DND-41 (cell line): ENCODE measurements at regions not wholly inside any gene's neighbourhood (a gene's known extent, or its start where the extent isn't known, plus 50 kb on each side); places are given as distances from the start of the nearest gene placed in this dataset.

Experiments used
- ATAC-seq: fragments of 200-7000 bp; cut with Tn5 transposase; 3 replicates; pipeline ENCODE4 v1.9.1; 2021; ENCODE audit warnings: low read depth; ENCODE audit not compliant: insufficient read depth
- DNase-seq: peaks from one replicate; pipeline ENCODE4 v3.0.0-alpha.2; 2020
- H2AFZ ChIP-seq: 2 replicates; pipeline ENCODE4 v1.6.0; 2012; ENCODE audit warnings: low read depth, low read length
- H3K27ac ChIP-seq: 2 replicates; pipeline ENCODE4 v1.5.1; 2012; ENCODE audit warnings: low read length, inconsistent platforms
- H3K27me3 ChIP-seq: fragments of 200-600 bp; sonication (generic); 2 replicates; pipeline ENCODE4 v1.6.0; 2012; ENCODE audit warnings: low read length, mild to moderate bottlenecking, inconsistent platforms; ENCODE audit not compliant: insufficient read depth, poor library complexity
- H3K36me3 ChIP-seq: 2 replicates; pipeline ENCODE4 v1.5.1; 2012; ENCODE audit warnings: low read length, inconsistent platforms; ENCODE audit not compliant: insufficient read depth
- H3K4me1 ChIP-seq: 2 replicates; pipeline ENCODE4 v1.5.1; 2012; ENCODE audit warnings: mild to moderate bottlenecking, low read length; ENCODE audit not compliant: insufficient read depth
- H3K4me2 ChIP-seq: 2 replicates; pipeline ENCODE4 v1.6.0; 2012; ENCODE audit warnings: mild to moderate bottlenecking, moderate library complexity, low read length, inconsistent platforms; ENCODE audit not compliant: insufficient read depth
- H3K4me3 ChIP-seq, 2 experiments: fragments of 200-600 bp in 1 of 2; shearing (Covaris generic) in 1 of 2; 2 replicates each; pipeline ENCODE4 v1.5.1; 2012 to 2016; ENCODE audit warnings: inconsistent platforms in 2 of 2, low read length in 2 of 2, mild to moderate bottlenecking in 2 of 2, low read depth in 1 of 2, moderate library complexity in 1 of 2
- H3K79me2 ChIP-seq: 2 replicates; pipeline ENCODE4 v1.6.0; 2012; ENCODE audit warnings: low read length, inconsistent platforms; ENCODE audit not compliant: insufficient read depth
- H3K9ac ChIP-seq: 2 replicates; pipeline ENCODE4 v1.6.0; 2012; ENCODE audit warnings: low read depth, mild to moderate bottlenecking, inconsistent platforms, low read length, moderate library complexity
- H3K9me3 ChIP-seq: 2 replicates; pipeline ENCODE4 v1.5.1; 2012; ENCODE audit warnings: low read length, moderate library complexity, mild to moderate bottlenecking, inconsistent platforms; ENCODE audit not compliant: insufficient read depth, severe bottlenecking
- H4K20me1 ChIP-seq: 2 replicates; pipeline ENCODE4 v1.6.0; 2012; ENCODE audit warnings: low read length; ENCODE audit not compliant: insufficient read depth
- CTCF ChIP-seq: IDR thresholded peaks from 2 replicates; pipeline ENCODE4 v1.5.1; 2012; ENCODE audit warnings: borderline replicate concordance, low read length, moderate library complexity, mild to moderate bottlenecking; ENCODE audit not compliant: poor library complexity, severe bottlenecking; ENCODE audit errors: extremely low read depth
- EZH2 ChIP-seq: IDR thresholded peaks from 3 replicates; pipeline ENCODE4 v1.6.1; 2012; ENCODE audit warnings: borderline replicate concordance, low read depth, mild to moderate bottlenecking, moderate library complexity, low read length, inconsistent platforms; ENCODE audit not compliant: severe bottlenecking

GRCh38 chrY:7816567-7816966, 905.0 kb upstream of the AMELY start:
- H3K9ac ChIP-seq = no peak overlapping the region
- ATAC-seq = no peak
- H3K79me2 ChIP-seq = no peaks in the 10 kb centered on the region
- H3K4me3 ChIP-seq = no peak overlapping the region
- H3K4me1 ChIP-seq = peaks cover 5% of the 10 kb centered on the region; the same call in 1 of the 2 replicates
- no peaks in the 10 kb centered on the region for H3K36me3 ChIP-seq
- TF ChIP-seq CTCF (no peak), EZH2 (no peak)
- no peak for DNase-seq
- no peak overlapping the region for H2AFZ ChIP-seq
- no peak overlapping the region for H3K4me2 ChIP-seq
- no peaks in the 10 kb centered on the region for H3K27me3 ChIP-seq
- no peaks in the 10 kb centered on the region for H3K9me3 ChIP-seq
- H4K20me1 ChIP-seq = no peaks in the 10 kb centered on the region
- H3K27ac ChIP-seq = no peak overlapping the region

- Histone ChIP-seq H3K4me2 (no peak overlapping the region), H3K9ac (no peak overlapping the region), H3K27me3 (no peaks in the 10 kb centered on the region), H3K79me2 (no peaks in the 10 kb centered on the region), H3K4me1 (peaks cover 5% of the 10 kb centered on the region; the same call in 1 of the 2 replicates), H3K9me3 (no peaks in the 10 kb centered on the region), H2AFZ (no peak overlapping the region), H3K27ac (no peak overlapping the region), H4K20me1 (no peaks in the 10 kb centered on the region), H3K36me3 (no peaks in the 10 kb centered on the region), H3K4me3 (no peak overlapping the region)
- ATAC-seq (no peak), DNase-seq (no peak)
- TF ChIP-seq EZH2 (no peak), CTCF (no peak)
These were observed 904.4 kb upstream of the AMELY start for GRCh38 chrY:7815921-7816320.

- H2AFZ ChIP-seq = no peak overlapping the region
- H3K9ac ChIP-seq = no peak overlapping the region
- no peak overlapping the region for H3K4me3 ChIP-seq
- no peaks in the 10 kb centered on the region for H4K20me1 ChIP-seq
- H3K27ac ChIP-seq = no peak overlapping the region
- no peak overlapping the region for H3K4me2 ChIP-seq
- no peaks in the 10 kb centered on the region for H3K27me3 ChIP-seq
- ATAC-seq (no peak), DNase-seq (no peak)
- TF ChIP-seq EZH2 = no peak
- no peak for TF ChIP-seq CTCF
- no peaks in the 10 kb centered on the region for H3K9me3 ChIP-seq
- H3K79me2 ChIP-seq = no peaks in the 10 kb centered on the region
- H3K4me1 ChIP-seq = peaks cover 5% of the 10 kb centered on the region; the same call in 1 of the 2 replicates
- H3K36me3 ChIP-seq = no peaks in the 10 kb centered on the region
These were observed 903.7 kb upstream of the AMELY start for GRCh38 chrY:7815285-7815684.

GRCh38 chrY:7814361-7814760, 902.8 kb upstream of the AMELY start:
- Histone ChIP-seq H4K20me1 (no peaks in the 10 kb centered on the region), H2AFZ (no peak overlapping the region), H3K4me1 (peaks cover 5% of the 10 kb centered on the region; the same call in 1 of the 2 replicates), H3K4me2 (no peak overlapping the region), H3K4me3 (no peak overlapping the region), H3K9me3 (no peaks in the 10 kb centered on the region), H3K36me3 (no peaks in the 10 kb centered on the region), H3K79me2 (no peaks in the 10 kb centered on the region), H3K9ac (no peak overlapping the region), H3K27me3 (no peaks in the 10 kb centered on the region), H3K27ac (no peak overlapping the region)
- no peak for DNase-seq
- no peak for TF ChIP-seq CTCF
- no peak for TF ChIP-seq EZH2
- ATAC-seq = no peak
